NCI-H2196 treated with DMSO at 0.1 percent for 48 hours (cell line): ENCODE measurements at regions not wholly inside any gene's neighbourhood (a gene's known extent, or its start where the extent isn't known, plus 50 kb on each side); places are given as distances from the start of the nearest gene placed in this dataset.

Experiments
- DNase-seq: peaks from one replicate; lab custom pipeline; 2025; ENCODE audit not compliant: unreplicated experiment; lab: John Stamatoyannopoulos, UW

- DNase-seq, result no peak
Measured at GRCh38 chr19:30792561-30793505, 420.6 kb downstream of the ZNF536 start.

DNA sequence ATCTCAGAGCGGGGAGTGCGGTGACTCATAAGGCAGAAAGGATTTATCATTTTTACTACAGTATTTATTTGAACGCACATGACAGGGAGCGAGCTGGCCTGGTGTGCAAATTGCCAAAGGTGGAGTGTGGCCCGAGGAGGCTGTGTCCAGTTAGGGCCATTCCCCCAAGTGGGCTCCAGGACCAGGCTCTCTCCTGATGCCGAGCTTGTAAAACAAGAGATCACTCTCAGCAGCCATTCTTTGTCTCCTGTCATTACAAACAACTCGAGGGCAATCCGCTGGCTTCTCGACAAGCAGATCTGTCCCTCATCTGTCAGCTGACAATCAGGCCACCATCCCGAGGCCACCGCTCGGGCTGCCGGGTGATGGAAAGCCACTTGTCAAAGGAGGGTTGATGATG lies 418.9 kb downstream of the ZNF536 start:
- DNase-seq, result no peak

DNA sequence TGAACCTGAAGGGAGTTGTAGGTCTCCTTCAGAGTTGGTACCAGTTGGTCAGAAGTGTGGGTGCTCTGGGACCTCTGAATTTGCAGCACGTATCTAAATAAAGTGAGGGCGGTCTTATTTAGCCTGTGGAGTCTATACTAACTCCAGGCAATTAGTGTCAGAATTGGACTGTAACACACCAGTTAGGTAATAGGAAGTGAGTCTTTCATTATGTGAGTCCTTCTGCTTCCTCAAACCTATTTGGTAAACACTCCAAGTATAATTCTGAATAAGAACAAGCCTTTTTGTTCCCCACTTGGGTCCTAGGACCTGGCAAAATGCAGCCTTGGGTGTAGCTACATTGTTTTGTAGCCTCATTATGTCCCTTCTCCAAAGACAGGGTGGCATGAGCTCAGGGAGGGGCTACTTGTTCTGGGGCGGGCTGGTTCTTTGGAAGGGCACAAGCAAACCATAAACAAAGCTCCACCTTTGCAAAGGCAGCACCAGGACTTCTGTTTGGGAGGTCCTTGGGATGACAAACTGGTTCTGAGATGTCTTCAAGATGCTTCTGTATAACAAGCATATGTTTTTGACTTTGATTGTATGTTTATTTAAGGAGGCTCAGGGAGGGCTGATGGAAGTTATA lies 418.0 kb downstream of the ZNF536 start:
- DNase-seq, result no peak

GRCh38 chr19:30788105-30788765 lies 416.1 kb downstream of the ZNF536 start:
- no peak for DNase-seq

GRCh38 chr19:30785458-30786137 lies 413.4 kb downstream of the ZNF536 start:
- no peak for DNase-seq

GRCh38 chr19:30784850-30785457 lies 412.8 kb downstream of the ZNF536 start:
- no peak for DNase-seq

DNA sequence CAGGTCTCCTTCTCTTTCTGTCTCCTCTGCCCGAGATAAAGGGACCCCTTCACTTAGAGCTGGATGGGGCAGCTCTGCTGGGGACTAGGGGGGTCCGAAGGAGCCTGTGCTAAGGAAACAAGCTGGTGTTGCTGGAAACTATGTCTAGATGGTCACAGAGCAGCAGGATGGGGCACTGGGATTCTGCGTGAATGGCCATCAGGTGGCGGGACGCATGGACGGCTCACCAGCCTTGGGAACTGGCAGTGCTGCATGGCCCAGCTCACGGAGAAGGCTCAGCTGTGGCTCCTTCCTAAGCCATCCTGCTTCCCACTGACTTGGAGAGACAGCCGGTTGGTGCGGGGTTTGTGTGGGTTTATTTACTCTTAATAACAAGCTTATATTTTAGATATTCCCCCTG lies 411.8 kb downstream of the ZNF536 start:
- DNase-seq, result no peak

GRCh38 chr19:30783212-30783611 lies 411.0 kb downstream of the ZNF536 start:
- no peak for DNase-seq

DNA sequence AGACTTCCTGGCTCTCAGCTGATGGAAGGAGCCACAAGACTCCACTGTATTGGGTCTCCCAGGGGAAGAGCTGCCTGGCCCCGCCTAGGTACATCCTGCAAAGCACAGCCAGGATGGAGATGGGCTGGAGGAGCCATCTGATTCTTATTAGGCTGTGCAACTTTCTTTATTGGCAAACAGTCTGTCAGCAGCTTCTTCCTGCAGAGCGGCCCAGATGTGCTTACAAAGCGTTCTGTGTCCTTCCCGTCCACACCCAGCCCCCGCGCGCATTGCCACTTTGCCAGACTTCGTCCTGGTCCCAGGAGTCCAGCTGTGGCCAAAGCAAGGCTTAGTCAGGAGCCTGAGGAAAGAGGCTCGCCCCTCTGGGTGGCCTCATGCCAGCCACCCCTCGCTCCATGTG lies 409.3 kb downstream of the ZNF536 start:
- no peak for DNase-seq

- DNase-seq, result no peak
Measured at GRCh38 chr19:30781047-30781446, 408.9 kb downstream of the ZNF536 start.

GRCh38 chr19:30780456-30780855 lies 408.3 kb downstream of the ZNF536 start:
- DNase-seq, result no peak

DNA sequence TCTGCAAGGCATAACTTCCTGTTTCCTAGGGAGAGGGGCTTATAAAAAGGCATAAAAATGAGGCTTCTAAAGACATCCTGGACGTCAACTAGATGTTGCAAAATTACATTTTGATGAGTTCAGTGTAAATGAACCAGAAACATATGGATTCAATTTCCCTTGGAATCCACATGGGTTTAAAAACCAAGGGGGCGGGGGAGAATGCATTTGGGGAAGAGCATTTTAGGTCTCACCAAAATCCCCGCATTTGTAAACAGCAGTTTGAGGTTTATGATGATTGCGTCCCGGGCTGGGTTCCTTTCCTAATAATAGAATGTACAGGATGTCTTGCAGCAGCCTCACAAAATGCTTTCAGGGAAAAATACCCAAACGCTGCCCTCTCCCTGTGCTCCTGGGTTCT lies 407.8 kb downstream of the ZNF536 start:
- DNase-seq, result no peak

DNA sequence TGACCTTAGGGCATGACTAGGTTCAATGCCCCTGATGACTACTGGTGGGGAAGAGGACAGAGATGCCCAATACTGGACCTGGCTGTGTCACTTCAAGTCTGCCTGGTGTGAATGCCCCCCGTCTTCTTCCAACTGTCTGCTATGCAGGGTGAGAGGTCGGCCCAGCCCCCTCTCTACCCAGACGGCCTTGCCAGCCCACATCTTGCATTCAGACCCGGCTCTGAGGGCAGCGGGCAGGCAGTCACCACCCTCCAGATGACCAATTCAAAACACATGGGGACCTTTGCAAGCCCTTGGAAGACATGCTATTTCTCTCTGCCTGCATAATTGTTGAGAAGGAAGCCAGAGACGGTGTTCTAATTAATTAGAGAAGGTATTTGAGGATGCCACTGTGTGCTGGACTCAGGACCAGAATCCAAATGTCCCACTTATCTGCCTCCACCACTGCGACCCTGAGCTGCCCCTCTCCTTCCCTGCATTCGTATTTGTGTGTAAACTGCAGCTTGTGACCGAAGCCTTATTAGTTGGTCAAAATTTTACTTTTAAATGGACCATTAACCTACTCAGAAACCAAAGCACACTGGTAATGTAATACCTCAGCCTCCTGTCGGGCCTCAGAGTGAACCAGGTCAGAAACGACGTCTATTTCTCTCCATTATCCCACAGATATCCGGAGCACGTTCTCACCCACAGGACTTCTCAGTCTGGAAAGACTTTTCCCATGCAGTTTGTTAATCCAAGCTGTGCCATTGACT lies 407.0 kb downstream of the ZNF536 start:
- DNase-seq, result no peak

DNA sequence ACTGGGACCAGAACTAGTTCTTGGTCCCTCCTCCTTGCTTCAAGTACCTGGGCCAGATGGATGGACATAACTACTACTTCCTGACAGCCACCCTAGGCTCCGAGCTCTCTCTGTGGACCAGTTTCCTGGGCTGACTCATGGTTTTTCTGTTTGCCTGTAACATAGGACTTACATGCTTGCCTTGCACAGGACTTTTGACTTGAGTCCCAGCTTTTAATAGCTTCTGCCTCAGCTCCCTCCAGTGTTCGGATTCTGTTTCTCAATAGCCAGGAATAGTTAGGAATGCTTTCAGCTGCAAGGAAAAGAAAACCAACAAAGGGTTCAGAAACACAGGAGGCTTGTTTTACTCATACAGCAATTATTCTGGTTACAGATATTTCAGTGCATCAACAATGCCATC lies 405.9 kb downstream of the ZNF536 start:
- DNase-seq, result no peak

DNA sequence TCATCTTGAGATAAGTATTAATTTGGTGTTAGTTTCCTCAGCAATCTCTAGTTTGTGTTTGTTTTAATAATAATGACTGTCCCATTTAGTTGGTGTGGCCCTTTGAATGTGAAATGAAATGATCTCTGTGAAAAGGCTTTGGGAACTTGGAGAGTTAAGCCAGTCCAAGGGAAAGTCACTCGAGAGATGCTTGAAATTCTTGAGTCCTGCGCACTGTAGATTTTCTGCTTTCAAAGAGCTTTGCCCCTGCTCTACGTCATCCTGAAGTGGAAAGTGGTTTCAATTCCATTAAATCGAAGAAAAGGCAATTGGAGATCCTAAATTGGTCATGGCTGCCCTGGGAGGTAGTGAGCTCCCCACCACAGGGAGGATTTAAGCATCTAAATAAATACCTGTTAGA lies 403.8 kb downstream of the ZNF536 start:
- no peak for DNase-seq

GRCh38 chr19:30774252-30774766 lies 402.1 kb downstream of the ZNF536 start:
- DNase-seq, result no peak

- no peak for DNase-seq
Measured at GRCh38 chr19:30762651-30763050, 390.5 kb downstream of the ZNF536 start.

DNA sequence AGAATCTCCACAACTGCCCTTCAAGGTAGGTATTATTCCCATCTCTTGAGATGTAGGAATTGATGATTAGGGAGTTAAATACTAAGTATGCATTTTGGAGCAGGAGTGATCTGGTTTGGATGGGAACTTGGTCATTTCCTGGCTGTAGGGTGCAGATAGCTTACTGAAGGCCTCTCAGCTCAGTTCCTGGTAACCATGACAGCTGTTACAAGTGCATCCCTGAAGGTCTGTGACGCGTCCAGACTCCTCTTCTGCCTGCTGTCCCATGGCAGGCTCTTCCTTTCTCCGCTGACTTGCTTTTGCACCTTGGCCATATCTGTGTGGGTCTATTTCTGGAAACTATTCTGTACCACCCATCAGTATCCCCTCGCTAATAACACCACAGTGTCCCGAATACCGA lies 387.8 kb downstream of the ZNF536 start:
- no peak for DNase-seq

DNA sequence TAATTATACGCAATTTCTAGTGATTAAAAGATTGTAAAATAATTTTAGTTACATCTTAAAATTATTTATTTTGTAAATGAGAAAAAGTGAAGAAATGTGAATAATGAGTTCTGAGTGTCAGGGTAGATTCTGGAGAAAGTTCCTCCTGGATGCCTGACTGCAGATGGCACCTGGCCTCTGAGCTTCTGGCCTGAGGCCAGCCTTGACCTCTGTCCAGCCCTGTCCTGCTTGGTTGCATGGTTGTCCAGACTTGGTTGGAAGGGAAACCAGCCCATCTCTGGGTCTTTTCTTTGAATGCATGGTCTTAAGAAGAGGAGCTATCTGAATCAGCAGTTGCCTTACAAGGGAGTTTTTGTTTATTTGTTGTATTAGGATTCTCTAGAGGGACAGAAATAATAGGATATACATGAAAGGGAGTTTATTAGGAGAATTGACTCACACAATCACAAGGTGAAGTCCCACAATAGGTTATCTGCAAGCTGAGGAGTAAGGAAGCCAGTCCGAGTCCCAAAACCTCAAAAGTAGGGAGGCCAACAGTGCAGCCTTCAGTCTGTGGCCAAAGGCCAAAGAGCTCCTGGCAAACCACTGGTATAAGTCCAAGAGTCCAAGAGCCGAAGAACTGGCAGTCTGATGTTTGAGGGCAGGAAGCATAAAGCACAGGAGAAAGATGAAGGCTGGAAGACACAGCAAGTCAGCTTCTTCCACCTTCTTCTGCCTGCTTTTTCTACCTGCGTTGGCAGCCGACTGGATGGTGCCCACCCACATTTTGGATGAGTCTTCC lies 385.8 kb downstream of the ZNF536 start:
- no peak for DNase-seq
